Activated naive CD4-positive, alpha-beta T cell treated with anti-CD3 and anti-CD28 coated beads, Interleukin-2, amount 50 U/mL, for 16 hours (primary cell): ENCODE measurements at regions not wholly inside any gene's neighbourhood (a gene's known extent, or its start where the extent isn't known, plus 50 kb on each side); places are given as distances from the start of the nearest gene placed in this dataset.

Experiments used
- DNase-seq: peaks from one replicate; pipeline ENCODE4 v3.0.0-alpha.2; 2020

DNA sequence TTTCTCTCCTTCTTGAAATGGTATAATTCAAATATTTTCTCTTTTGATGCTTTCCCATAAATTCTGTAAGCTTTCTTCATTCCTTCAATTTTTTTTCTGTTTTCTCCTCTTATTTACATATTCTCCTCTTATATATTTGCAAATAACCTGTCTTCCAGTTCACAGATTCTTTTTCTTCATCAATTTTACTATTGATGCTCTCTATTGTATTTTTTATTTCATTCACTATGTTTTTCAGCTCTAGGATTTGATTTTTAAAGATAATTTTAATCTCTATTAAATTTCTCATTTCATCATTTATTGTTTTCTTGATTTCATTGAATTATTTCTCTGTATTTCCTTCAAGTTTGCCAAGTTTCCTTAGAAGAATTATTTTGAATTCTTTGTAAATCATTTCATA is 54.0 kb upstream of the PRPS1L1 start:
- no peak for DNase-seq

- no peak for DNase-seq
These were observed 54.5 kb upstream of the PRPS1L1 start for GRCh38 chr7:18082169-18082568.

DNA sequence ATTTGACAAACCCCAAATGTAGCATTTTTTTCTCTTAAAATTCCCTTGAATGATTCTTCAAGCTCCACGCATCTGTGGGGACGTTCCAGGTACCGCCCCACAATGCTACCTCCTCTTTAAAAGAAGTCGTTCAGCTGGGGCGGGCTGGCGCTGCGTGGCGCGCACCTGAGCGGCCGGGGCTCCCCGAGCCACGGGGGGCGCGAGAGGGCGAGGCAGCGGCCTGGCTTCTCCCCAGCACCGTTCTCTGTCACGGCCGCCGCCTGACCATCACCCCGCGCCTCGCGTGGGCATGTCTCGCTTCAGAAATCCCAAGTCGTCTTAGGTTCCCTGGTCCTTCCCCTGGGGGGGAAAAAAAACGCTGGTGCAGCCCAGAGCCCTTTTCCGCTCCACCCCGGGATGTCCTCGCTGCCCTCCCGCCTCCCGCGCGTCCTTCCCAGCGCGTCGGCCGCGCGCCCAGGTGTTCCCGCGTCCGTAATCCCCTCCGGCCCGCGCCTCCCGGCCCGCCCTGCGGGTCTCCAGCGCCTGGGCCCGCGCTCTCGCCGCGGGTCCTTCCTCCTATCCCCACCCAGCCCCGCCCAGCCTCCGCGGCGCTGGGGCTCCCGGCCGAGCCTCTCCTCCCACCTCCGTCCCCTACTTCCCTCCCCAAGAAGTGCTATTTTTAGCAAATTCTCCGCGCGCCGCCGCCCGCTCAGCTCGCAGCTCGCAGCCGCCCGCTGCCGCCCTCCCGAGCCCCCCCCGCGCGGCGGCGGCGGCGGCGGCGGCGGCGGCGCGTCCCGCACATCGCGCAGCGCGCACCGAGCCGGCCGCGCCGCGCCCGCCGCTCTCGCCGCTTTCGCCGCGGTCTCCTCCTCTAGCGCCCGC is 58.7 kb upstream of the PRPS1L1 start:
- no peak for DNase-seq

GRCh38 chr7:18087026-18087686 is 59.5 kb upstream of the PRPS1L1 start:
- no peak for DNase-seq

DNA sequence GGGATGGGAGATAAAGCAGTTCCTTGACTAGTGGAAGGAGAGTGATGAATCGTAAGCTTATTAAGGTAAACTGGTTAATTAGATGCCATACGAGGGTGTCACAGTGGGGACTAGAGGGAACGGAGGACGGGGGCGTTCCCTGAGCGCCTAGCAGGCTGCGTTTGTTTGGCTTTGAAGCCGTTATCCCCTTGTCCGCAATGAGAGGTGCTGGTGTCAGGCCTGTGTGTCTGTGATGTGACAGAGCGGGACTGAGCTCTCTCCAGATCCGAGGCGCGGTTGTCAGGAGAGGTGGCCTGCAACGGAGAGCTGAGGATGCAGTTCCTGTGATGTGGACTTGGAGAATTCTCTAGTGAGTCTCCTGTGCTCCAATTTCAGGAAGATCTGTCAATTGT is 60.0 kb upstream of the PRPS1L1 start:
- DNase-seq, result no peak

GRCh38 chr7:18096087-18096486 is 68.4 kb upstream of the PRPS1L1 start:
- no peak for DNase-seq

DNA sequence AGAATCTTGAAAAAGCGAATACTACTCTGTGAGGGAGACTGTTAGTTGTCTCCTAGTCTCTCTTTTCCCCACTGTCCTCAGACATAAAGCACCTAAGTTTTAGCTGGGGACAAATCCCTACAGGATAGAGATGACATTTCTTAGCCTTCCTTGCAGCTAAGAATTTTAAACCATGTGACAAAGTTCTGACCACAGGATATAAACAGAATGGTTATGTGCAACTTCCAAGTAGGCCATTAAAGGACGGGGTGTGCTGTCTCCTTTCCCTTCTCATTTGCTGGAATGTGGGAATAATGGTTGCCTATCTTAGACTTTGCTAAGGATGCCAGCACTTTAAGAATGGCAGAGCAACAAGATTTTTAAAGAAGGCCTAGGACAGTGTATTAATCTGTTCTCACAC is 74.9 kb upstream of the PRPS1L1 start:
- no peak for DNase-seq

DNA sequence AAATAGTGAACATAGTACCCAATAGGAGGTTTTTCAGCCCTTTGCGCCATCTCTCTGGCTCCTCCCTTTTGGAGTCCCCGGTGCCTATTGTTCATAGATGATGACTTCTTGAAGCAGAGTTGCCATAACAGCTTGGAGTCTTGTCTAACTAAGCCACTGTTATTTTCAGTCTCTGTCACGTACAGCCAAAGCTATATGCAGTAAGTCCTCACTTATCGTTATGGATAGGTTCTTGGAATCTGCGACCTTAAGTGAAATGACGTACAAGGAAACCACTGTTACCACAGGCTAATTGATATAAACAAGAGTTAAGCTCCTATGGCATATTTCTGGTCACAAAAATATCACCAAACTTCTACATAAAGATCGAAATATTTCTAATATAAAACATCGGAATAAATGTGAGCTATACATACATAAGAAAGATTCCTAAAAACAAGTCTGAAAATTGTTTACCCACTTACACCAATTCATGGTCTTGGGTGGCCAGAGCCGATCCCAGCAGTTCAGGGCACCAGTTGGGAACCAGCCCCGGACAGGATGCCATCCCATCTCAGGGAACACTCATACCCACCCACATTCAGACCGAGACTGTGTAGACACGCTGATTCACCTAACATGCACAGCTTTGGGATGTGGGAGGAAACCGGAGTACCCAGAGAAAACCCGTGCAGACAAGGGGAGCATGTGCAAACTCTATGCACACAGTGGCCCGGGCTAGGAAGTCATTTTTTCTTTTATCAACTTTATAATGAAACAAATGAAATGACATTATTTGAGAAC is 76.0 kb upstream of the PRPS1L1 start:
- DNase-seq, result no peak

DNA sequence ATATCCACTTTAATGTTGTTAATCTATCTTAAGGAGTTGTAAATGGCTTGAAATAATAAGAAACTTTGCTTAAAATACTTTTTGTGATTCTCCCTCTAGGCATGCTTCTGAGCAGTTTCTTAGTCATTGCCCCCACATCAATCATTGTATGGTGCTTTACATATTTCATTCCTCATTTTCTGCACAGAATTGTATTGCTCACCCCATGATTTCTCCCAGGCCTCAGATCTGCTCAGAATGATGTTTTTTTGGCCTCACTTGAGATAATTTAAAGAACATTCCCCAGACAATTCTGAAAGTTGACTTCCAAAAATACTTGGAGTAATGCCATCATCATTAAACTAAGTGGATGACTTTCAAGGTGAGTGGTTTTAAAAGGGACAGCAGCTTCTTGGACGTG is 82.1 kb upstream of the PRPS1L1 start:
- DNase-seq, result no peak

DNA sequence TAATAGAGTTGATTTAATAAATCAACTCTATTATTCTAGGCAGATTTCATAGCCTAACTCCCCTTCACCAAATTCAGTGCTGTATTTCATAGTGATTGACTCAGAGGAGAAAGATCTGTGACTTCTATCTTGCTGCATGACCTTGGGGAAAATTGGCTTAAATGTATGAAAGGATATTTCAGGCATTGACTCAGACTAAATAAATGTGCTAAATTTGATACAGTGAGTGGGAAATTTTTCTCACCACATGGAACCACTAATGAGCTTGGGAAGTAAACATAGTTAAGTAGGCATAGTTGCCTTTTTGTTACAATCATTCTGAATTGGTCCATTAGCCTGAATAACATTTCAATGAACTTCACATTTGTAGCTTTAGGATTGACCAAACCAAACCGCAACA is 89.0 kb upstream of the PRPS1L1 start:
- DNase-seq, result no peak

DNA sequence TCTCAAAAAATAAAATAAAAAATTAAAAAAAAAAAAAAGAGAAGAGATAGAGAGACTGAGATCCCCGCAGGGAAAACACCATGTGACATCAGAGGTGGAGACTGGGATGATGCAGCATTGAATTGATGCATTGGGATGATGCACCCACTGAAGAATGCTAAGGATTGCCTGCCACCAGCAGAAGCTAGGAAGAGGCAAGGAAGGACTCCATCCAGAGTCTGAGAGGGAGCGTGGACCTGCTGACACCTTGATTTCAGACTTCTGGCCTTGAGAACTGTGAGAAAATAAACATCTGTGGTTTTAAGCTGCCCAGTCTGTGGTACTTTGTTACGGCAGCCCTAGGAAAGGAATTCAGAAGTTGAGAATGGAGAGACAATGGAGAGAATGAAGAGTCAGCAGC is 89.8 kb upstream of the PRPS1L1 start:
- DNase-seq, result no peak

GRCh38 chr7:18119985-18120384 is 92.3 kb upstream of the PRPS1L1 start:
- no peak for DNase-seq

DNA sequence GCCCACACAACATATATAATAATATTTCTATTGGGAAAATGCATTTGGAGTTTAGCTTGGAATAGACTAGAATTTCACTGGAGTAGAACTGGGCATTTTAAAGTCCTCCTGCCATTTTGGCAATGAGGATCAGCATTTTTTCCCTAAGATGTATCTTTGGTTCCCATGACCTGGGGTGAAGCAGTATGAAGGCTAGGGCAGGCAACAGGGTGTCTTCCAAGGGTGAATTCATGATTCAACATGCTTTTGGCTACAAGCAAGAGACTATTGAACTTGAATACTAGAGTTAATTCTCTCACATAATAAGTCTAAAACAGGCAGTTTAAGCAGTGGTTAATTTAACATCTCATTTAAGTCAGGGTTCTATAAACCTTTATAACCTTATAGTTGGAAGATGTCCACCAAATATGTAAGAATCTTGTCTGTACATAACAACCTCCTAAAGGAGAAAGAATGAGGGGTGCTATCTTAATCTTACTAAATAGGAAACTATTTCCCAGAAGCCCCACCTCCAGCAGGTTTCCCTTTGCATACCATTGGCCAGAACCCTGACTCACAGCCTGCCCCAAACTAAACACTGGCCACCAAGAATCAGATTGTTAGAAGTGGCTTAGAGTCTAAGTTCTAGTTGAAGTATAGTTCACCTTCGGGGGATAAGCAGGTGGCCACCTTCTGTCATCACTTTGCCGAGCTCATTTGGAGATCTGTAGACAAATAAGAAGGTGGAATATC is 96.0 kb upstream of the PRPS1L1 start:
- DNase-seq, result no peak

GRCh38 chr7:18125476-18125875 is 97.8 kb upstream of the PRPS1L1 start:
- no peak for DNase-seq

DNA sequence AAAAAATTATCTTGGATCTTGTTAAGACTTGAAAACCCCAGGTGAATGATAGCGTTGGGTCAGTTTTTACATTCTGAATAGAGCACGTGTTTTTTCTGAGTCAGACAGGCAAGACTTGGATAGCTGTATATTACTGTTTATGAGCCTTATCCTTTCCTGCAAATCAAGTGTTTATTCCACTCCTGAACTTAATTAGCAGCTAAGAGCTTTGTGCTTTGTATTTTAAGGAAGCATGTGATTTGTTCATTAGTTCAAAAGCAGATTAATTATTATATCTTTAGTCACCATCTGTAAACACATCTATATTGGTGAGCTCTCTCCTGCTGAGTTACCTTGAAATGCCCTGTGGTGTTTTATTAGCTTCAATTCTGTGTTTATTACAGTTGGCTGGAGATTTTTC is 98.6 kb upstream of the PRPS1L1 start:
- DNase-seq, result no peak

- DNase-seq, result no peak
These were observed 101.2 kb upstream of the PRPS1L1 start for GRCh38 chr7:18128846-18129245.

DNA sequence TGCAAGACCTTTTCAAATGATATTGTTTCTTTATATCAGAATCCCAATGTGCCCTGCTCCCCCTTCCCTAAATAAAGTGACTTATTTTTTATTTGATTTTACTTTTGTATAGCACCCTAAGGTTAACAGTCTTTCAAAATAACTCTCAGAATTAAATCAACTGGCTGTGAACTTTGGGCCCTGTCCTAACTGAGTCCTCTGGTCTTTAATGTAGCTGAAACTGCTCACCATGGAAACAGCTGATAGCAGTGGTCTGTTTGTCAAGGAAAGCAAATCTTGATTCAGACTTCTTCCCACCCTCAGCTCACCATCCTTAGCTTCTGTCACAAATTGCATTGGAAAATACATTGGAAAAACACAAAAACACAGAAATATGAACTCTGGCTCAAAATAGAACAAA is 105.2 kb upstream of the PRPS1L1 start:
- no peak for DNase-seq

DNA sequence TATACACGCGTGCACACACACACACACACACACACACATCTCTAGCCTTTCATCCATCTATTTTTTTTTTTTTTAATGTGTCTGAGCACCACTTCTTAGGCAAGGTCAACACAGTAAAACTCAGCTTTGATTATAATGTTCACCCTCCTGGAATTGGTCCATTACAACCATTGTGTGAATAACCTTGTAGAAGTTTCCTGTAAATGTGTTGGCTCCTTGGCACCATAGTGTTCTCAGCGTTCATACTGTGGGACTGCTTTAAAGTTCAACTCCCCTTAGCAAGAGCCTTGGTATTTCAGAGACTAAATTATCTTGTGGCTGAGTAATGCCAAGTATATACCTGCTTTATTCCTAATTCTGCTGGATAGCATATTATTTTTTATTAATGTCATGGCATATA is 106.3 kb upstream of the PRPS1L1 start:
- DNase-seq, result no peak

DNA sequence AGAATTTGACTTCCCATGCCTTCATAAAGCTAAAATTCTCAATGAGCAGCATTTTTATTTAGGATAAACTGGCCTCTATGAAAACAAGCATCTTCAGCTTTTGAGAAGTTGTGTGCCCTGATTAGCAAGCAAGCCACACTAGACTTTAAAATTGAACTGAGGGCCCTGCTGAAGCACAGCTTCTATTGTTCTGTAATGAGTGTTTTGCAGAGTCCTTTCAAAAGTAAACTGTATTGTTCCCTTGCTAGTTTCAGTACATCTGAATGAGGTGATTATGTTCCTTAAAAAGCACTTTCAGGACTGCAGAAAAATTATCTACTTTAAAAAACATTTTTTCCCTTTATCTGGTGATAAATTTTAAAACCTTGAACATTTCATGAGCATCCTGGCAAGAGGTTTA is 113.3 kb upstream of the PRPS1L1 start:
- DNase-seq, result no peak

GRCh38 chr7:18144166-18144565 is 116.5 kb upstream of the PRPS1L1 start:
- no peak for DNase-seq

- DNase-seq, result no peak
These were observed 117.5 kb upstream of the PRPS1L1 start for GRCh38 chr7:18145160-18145559.

DNA sequence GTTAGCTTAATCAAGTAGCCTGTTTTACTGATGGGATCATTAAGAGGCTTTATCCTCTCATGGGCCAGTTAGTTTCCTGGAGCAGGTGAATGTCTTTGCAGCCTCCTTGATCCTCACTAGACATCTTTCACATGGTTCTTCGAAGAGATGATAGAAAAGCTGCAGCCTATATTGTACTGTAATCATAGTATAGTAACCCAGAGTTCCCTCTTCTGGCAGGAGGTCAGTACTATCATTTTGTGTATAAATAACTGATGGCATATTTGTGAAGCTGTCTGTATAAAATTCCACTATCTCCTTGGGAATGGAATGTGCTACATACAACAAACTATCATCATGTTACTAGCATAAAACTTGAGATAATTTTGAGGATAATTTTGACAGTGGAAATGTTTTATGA is 123.8 kb upstream of the PRPS1L1 start:
- no peak for DNase-seq

- no peak for DNase-seq
These were observed 125.6 kb upstream of the PRPS1L1 start for GRCh38 chr7:18153183-18153748.
